ENCODE measurements at regions not wholly inside any gene's neighbourhood (a gene's known extent, or its start where the extent isn't known, plus 50 kb on each side); places are given as distances from the start of the nearest gene placed in this dataset.

- no peak for TF ChIP-seq POLR2AphosphoS5 (IDR thresholded peaks at IDR 0.05)
- TF ChIP-seq CTCF (IDR thresholded peaks at IDR 0.05) = no peak
- TF ChIP-seq POLR2A (IDR thresholded peaks at IDR 0.05; ENCODE audit: low read depth) = no peak
These were observed 127.4 kb downstream of the ADSS2 start for GRCh38 chr1:244324176-244324883.

All from esophagus muscularis mucosa (tissue), 3 donors.